ENCODE measurements at regions not wholly inside any gene's neighbourhood (a gene's known extent, or its start where the extent isn't known, plus 50 kb on each side); places are given as distances from the start of the nearest gene placed in this dataset.

DNA sequence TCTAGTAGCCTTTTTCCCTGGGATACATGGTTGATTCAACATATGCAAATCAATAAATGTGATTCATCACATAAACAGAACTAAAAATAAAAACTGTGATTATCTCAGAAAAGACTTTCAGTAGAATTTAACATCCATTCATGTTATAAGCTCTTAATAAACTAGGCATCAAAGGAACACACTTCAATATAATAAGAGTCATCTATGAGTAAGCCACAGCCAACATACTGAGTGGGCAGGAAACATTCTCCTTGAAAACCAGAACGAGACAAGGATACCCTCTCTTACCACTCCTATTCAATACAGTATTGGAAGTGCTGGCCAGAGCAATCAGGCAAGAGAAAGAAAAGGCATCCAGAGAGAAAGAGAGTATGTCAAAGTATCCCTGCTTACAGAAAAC, 239.9 kb downstream of the ATPSCKMT start:
- intact Hi-C loops (cut with DNase I; ENCODE audit: low total_unique reads) = no loop called here

DNA sequence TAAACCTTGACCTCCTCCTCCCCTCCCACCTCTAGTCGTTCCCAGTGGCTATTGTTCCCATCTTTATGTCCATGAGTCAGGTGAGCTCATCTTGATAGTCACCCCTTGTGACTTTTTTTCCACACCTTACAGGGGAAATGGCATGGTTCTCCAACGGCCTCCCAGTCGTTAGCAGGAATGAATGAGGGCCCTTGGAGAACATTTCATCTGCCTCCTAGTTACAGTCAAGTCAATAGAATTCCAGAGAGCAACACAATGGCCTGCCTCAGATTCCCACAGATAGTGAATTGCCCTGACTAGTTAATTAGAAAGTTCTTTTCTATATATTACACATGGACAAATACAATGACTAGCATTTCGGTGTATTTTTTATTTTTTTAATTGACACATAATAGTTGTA, 262.6 kb downstream of the ATPSCKMT start:
- Histone ChIP-seq H3K4me3 (no peak overlapping the region), H3K36me3 (no peaks in the 10 kb centered on the region), H3K27ac (no peak overlapping the region), H3K4me1 (no peaks in the 10 kb centered on the region), H3K9me3 (no peaks in the 10 kb centered on the region), H3K27me3 (no peaks in the 10 kb centered on the region)
- TF ChIP-seq POLR2A (IDR thresholded peaks at IDR 0.05) = no peak
- TF ChIP-seq, protein P1, sequence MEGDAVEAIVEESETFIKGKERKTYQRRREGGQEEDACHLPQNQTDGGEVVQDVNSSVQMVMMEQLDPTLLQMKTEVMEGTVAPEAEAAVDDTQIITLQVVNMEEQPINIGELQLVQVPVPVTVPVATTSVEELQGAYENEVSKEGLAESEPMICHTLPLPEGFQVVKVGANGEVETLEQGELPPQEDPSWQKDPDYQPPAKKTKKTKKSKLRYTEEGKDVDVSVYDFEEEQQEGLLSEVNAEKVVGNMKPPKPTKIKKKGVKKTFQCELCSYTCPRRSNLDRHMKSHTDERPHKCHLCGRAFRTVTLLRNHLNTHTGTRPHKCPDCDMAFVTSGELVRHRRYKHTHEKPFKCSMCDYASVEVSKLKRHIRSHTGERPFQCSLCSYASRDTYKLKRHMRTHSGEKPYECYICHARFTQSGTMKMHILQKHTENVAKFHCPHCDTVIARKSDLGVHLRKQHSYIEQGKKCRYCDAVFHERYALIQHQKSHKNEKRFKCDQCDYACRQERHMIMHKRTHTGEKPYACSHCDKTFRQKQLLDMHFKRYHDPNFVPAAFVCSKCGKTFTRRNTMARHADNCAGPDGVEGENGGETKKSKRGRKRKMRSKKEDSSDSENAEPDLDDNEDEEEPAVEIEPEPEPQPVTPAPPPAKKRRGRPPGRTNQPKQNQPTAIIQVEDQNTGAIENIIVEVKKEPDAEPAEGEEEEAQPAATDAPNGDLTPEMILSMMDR (IDR thresholded peaks at IDR 0.05) = no peak
- intact Hi-C loops (cut with DNase I; ENCODE audit: low total_unique reads) = no loop called here
- DNase-seq = no peak

More for the DNA sequence above, 239.9 kb downstream of the ATPSCKMT start:
- no peak overlapping the region for H3K27ac ChIP-seq
- no peak for DNase-seq
- no peaks in the 10 kb centered on the region for H3K9me3 ChIP-seq
- H3K36me3 ChIP-seq = no peaks in the 10 kb centered on the region
- no peaks in the 10 kb centered on the region for H3K27me3 ChIP-seq
- no peaks in the 10 kb centered on the region for H3K4me1 ChIP-seq
- TF ChIP-seq POLR2A (IDR thresholded peaks at IDR 0.05) = no peak
- TF ChIP-seq, protein P1 (IDR thresholded peaks at IDR 0.05) = no peak
- H3K4me3 ChIP-seq = no peak overlapping the region

DNA sequence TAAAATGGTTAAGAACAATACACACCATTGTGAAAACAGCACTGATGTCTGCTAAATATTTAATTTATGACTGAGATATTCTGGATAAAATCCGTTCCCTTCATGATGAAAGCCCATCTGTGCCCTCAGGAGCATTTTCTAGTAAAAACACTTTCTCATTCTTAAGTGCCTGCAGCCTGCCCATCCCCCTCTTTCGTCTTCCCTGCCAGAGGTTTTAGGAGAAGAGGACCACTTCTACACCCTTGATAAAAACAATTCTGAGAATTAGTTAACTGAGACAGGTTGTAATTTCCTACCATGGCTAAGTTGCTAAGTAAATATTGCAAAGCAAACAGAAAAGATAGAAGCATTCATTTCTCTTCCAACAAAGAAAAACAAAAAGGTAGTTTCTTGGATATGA, 272.6 kb downstream of the ATPSCKMT start:
- H3K9me3 ChIP-seq = no peaks in the 10 kb centered on the region

DNA sequence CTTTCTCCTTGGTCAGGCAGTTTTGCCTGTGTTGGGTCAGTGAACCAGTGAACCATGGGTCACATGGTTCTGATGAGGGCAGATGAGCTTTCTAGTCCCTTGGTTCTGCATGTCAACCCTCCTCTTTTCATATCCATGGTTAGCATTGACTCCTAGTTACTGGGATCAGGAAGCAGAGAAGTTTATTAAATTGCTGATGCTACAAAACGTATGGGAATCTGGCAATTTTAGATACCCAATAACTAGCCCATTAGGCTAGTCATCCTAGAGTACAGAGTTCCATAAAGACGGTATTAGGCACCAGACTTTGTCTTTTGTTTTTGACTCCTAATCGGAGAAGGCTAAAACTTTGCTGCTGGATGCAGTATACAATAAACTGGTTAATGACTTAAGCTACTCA, 273.1 kb downstream of the ATPSCKMT start:
- intact Hi-C loops (cut with DNase I; ENCODE audit: low total_unique reads) = no loop called here
- H3K27ac ChIP-seq = no peak overlapping the region

More for the DNA sequence above, 272.6 kb downstream of the ATPSCKMT start:
- intact Hi-C loops (cut with DNase I; ENCODE audit: low total_unique reads) = no loop called here
- Histone ChIP-seq H3K27me3 (no peaks in the 10 kb centered on the region), H3K4me3 (no peak overlapping the region), H3K4me1 (no peaks in the 10 kb centered on the region), H3K27ac (no peak overlapping the region), H3K36me3 (no peaks in the 10 kb centered on the region)
- no peak for TF ChIP-seq POLR2A (IDR thresholded peaks at IDR 0.05)
- TF ChIP-seq, protein P1 (IDR thresholded peaks at IDR 0.05) = no peak
- no peak for DNase-seq

DNA sequence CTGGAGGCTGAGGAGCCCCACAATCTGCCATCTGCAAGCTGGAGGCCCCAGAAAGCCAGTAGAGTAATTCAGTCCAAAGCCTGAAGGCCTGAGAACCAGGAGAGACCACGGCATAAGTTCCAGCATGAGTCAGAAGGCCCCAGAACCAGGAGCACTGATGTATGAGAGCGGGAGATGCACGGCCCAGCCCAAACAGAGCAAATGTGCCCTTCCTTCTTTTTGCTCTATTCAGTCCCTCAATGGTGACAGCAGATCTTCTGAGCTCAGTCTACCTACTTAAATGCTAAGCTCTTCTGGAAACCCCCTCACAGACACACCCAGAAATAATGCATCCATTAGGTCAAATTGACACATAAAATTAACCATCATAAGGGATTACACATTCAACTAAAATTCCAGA, 277.6 kb downstream of the ATPSCKMT start:
- DNase-seq = no peak
- H3K36me3 ChIP-seq = no peaks in the 10 kb centered on the region
- no peaks in the 10 kb centered on the region for H3K27me3 ChIP-seq
- intact Hi-C loops (cut with DNase I; ENCODE audit: low total_unique reads) = no loop called here
- H3K9me3 ChIP-seq = no peaks in the 10 kb centered on the region
- H3K27ac ChIP-seq = no peak overlapping the region
- no peaks in the 10 kb centered on the region for H3K4me1 ChIP-seq
- TF ChIP-seq, protein P1 (IDR thresholded peaks at IDR 0.05) = no peak
- no peak for TF ChIP-seq POLR2A (IDR thresholded peaks at IDR 0.05)
- H3K4me3 ChIP-seq = no peak overlapping the region

More for the DNA sequence above, 273.1 kb downstream of the ATPSCKMT start:
- Histone ChIP-seq H3K36me3 (no peaks in the 10 kb centered on the region), H3K4me1 (no peaks in the 10 kb centered on the region), H3K27me3 (no peaks in the 10 kb centered on the region), H3K9me3 (no peaks in the 10 kb centered on the region), H3K4me3 (no peak overlapping the region)
- no peak for TF ChIP-seq POLR2A (IDR thresholded peaks at IDR 0.05)
- TF ChIP-seq, protein P1 (IDR thresholded peaks at IDR 0.05) = no peak
- DNase-seq = no peak

All from uterus (tissue), 3 donors.